ENCODE measurements at regions not wholly inside any gene's neighbourhood (a gene's known extent, or its start where the extent isn't known, plus 50 kb on each side); places are given as distances from the start of the nearest gene placed in this dataset.
"Not testable (repeated sequence)": the region's sequence is repeated elsewhere in the genome, so short reads cannot be mapped to it uniquely, and the experiment has no call there.

DNA sequence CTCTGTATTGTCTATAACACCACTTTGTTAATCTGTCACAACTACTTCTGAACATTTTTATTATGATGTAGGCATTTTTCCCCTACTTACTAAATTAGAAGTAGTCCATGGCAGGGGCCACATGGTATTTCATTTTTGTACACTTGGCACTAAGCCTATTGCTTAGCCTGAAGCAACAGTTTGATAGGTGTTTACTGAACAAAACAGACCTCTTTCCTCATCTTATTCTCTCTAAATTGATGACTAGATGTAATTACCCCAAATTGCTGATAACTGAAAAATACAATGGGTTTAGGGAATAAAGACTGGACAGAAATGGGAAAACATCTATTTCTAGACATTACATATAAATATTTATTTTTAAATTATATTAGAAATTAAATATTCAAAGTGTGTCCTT is 633.8 kb downstream of the SLCO4C1 start:
- DNase-seq (ENCODE audit: low read depth, low spot score), result no peak

DNA sequence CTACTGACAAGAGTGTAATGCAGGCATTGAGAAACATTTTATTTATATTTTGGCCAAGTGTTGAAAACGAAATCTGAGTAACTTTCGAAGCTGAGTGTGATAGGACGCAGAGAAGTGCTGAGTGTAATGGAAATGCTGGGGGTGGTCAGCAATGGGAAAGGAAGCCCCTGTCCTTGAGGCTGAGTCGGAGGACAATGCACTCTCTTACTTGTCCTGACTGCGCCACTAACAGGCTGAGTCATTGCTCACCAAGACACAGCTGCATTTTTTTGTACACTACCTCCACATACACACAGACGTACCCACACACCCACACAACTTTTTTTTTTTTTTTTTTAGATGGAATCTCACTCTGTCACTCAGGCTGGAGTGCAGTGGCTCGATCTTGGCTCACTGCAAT is 637.7 kb downstream of the SLCO4C1 start:
- no peak for DNase-seq (ENCODE audit: low read depth, low spot score)

DNA sequence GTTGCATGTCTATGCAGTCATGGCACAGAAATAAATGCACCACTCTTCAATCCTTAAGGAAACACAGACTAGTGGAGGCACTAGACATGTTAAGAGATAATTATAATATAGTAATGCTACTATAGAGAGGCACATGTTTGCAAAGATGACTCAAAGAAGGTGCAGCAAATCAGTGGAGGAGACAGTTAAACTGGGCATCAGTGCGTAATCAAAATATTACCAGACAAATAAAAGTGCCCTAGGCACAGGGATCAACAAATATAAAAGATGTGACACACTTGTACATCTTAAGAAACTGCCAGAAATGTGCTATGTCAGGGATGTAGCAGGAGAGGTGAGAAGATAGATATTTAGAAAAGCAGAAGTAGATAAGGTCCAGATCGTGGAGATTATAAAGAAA is 642.1 kb downstream of the SLCO4C1 start:
- no peak for DNase-seq (ENCODE audit: low read depth, low spot score)

DNA sequence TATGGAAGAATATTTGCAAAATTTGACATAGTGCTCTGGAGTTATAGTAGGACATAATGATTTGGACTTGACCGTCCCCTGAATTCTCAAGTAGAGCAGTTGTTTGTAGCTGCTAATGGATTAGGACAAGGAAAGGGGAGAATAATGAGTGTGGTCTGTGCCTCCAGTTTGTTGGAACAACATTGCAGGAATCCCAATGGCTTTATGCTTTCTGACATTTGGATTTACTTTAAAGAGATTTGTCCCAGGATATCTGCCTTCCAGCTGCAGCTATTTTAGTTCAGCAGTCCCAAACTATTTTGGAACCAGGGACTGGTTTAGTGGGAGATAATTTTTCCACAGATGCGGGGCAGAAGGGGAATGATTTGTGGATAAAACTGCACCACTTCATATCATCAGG is 648.2 kb downstream of the SLCO4C1 start:
- no peak for DNase-seq (ENCODE audit: low read depth, low spot score)

DNA sequence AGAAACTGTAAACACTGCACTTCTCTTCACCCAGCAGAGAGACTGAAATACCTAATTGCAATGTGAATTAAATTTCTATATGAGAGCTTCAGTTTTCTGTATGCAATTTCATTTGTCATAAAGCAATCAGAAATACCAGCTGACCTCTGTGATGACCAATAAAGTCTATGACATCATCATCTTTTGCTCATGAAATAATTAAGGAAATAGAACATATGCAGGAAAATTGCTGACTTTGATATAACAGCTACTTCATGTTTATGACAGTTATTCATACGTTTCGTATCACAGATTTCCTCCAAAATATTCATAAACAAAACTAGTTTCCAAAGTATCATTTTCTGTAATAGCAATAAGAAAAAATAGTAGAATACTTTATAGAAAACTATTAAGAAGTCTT is 652.3 kb downstream of the SLCO4C1 start:
- DNase-seq (ENCODE audit: low read depth, low spot score), result no peak

DNA sequence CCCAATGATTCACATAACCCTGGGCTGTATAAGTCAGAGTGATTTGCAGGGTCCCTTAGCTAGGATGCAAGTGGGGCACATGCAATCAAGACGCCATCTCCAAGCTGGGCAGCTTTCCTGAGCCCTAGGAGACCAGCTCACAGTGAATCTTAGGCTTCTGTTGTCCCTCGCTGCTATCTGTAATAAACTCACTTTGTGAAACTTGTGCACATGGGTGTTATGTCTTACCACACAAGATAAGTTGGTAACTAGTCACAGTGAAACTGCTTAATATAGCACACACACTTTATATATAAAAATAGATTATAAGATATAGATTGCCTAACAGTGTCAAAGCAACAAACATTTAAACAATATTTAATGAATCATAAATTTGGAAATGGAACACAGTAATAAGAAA is 658.5 kb downstream of the SLCO4C1 start:
- no peak for DNase-seq (ENCODE audit: low read depth, low spot score)

DNA sequence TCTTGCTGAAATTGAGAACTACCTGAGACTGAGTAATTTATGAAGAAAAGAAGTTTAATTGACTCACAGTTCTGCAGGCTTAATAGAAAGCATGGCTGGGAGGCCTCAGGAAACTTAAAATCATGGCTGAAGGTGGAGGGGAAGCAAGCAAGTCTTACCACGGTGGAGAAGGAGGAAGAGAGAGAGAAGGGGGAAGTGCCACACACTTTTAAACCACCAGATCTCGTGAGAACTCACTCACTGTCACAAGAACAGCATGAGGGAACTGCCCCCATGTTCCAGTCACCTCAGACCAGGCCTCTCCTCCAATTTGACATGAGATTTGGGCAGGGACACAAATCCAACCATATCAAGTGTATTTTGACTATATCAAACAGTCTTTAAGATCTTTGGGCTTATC is 668.3 kb downstream of the SLCO4C1 start:
- DNase-seq (ENCODE audit: low read depth, low spot score), result not testable (repeated sequence)

DNA sequence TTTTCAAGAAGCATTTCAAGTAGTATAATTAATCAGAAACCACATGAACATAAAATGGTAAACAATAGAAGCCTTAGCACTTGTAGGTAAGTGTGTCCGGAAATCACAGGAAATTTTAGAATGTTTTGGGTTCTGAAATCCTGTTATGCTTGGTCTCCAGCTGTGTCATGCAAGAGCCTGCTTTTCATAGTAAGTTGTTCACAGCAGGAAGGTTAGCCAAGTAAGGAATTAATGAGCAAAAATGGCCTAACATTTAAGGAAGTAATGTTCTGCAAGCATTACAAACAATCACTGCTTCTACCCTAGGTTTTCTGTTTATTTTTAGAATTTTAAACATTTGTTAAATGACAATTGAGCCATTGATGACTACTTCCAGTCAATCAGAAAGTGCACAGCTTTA is 669.5 kb downstream of the SLCO4C1 start:
- DNase-seq (ENCODE audit: low read depth, low spot score), result no peak

DNA sequence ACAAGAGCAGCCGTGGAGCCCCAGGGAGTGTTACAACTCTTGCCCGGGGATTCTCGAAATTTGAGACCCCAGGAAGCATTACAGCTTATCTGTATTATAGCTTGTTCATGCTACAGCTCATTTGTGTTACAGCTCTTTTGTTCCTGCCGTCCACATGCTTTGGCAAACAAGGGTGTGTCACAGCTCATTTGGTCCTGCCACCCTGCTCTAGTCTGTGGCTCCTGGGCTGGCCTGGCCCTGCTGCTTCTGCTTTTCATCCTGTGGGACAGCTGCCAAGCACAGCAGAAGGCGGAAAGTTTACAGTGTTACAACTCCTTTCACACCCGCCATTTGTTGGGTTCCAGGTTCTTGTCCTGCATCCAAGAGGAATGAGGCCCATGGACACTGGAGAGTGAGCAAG is 685.0 kb downstream of the SLCO4C1 start:
- no peak for DNase-seq (ENCODE audit: low read depth, low spot score)

DNA sequence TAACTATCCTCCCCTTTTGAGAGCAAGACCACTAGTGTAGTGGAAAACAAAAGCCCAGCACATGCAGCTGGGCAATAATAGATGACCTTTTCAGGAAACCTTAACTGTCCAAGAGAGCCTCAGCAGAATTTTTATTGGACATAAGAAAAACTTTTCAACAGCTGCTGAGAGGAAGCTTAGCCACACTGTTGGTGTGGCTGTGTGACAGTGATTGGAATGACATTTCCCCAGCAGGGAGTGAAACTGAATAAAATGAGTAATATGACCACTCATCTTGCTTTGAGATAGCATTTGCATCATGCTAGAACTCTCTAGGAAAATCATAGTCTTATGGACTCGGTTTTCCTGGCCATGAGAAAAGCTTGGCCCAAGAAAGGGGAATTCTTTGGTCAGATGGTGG is 687.8 kb downstream of the SLCO4C1 start:
- no peak for DNase-seq (ENCODE audit: low read depth, low spot score)

DNA sequence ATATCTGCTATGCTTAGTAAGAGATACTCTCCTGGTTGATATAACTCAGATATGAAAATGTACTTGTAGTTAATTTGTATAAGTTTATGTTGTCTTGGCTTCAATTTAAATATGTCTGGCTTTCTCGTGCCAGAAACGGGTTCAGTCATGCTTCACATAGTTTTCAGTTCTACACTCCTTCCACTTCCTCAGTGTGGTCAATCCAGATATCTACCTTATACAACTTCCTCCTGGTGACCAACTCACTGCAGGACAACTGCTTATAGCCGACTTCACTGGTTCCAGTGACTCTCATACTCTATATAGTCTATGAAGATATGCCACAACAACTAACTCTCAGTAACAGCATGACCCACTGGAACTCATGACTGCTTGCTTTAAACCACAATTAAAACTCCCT is 690.4 kb downstream of the SLCO4C1 start:
- DNase-seq (ENCODE audit: low read depth, low spot score), result no peak

DNA sequence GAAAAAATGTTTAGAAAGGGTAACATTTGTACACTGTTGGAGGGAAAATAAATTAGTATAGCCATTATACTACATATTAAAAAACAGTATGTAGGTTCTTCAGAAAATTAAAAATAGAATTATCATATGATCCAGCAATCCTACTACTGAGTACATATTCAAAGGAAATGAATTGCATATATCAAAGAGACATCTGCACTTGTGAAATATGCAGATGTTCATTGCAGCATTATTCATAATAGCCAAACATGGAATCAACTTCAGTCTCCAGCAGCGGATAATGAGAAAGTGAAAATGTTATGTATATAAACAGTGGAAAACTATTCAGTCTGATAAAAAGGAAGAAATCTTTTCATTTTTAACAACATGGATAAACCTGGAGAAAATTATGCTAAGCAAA is 695.5 kb downstream of the SLCO4C1 start:
- DNase-seq (ENCODE audit: low read depth, low spot score), result no peak

DNA sequence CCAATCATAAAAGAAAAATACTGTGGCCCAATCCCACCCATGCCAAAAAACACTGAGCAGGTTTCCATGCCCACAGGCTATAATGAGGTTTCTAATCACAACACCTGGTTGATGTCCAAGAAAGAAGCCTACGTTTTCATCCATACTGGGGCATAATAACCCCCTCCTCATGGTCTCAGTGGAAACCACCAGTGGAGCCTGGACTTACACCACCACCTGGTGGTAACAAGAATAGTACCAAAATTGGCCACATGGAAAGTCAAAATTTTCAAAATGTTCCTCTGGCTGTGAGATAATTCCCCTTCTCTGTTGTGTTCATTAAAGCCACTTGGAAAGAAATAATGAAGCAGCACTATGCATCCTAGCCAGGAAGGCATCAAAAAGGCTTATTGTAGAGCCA is 687.3 kb upstream of the ST8SIA4 start:
- no peak for DNase-seq (ENCODE audit: low read depth, low spot score)

DNA sequence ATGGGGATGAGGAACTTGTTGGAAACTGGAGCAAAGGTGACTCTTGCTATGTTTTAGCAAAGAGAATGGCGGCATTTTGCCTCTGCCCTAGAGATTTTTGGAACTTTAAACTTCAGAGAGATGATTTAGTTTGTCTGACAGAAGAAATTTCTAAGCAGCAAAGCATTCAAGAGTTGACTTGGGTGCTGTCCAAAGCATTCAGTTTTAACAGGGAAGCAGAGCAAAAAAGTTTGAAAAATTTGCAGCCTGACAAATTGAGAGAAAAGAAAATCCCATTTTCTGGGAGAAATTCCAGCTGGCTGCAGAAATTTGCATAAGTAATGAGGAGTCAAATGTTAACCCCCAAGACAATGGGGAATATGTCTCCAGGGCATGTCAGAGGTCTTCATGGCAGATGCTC is 682.3 kb upstream of the ST8SIA4 start:
- DNase-seq (ENCODE audit: low read depth, low spot score), result no peak

DNA sequence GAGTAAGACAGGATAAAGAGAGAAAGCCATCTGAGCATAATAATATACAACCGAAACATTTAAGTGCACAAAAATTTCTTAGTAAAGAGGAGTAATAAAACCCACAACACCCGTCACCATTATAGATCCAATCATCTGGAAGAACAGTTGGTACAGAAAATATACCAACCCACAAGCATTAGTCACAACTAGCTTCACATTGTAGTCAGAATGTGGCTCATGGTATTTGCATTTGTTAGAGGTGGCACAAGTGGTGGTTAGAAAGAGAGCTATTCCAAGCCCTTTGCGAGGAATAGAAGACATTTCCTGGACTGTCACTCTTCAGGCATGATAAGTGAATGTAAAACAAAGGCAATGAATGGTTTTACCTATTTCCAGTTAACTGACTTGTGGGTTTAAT is 677.5 kb upstream of the ST8SIA4 start:
- DNase-seq (ENCODE audit: low read depth, low spot score), result no peak

DNA sequence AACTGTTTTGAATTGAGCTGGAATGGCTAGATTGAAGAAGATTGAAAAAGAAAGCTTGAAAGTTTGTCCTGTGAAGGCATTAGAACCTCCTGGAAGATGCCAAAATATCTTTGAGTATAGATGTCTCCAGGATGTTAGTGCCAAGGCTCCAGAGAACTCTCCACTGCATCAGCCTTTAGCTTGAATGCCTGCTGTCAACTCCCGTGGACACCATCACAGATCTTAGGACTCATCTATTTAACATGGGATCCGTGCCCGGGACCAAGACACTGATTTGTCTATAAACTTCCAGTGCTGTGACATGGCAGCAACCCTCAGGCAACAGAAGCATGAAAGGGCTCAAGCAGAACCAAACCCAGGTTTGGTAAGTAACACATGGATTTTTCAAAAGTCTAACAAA is 670.9 kb upstream of the ST8SIA4 start:
- DNase-seq (ENCODE audit: low read depth, low spot score), result no peak

DNA sequence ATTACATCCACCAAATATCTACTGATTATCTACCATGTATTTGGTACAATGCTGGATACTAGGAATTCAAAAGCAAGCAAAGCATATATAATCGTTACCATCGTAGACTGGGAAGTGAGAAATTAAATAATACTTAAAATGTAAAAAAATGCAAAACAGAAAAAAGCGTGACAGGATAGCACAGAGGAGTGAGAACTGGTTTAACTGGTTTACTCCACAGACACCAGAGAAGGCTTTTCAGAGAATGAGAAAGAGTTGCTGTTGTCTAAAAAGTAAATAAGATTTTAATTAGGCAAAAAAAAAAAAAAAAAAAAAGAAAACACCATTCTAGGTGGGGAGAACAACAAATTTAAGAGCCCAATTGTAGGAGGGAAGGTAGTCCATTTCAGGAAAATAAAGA is 657.9 kb upstream of the ST8SIA4 start:
- DNase-seq (ENCODE audit: low read depth, low spot score), result no peak

DNA sequence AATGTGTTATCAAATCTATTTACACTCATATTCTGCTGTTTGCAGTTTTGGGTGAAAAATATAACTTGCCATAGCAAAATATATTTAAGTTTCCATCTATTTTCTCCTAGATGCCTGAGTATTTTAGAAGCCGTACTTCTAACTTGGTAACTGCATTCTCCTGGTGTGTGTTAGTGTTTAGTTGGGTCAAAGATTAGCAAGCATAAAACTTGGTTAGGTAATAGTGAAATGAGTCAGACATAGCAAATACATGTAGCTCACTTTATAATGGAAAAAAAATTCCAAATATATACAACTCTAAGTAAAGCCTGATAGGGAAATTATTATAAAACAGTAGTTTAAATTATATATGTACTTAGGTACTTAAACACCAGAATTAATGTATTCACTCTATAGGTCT is 640.7 kb upstream of the ST8SIA4 start:
- DNase-seq (ENCODE audit: low read depth, low spot score), result no peak

DNA sequence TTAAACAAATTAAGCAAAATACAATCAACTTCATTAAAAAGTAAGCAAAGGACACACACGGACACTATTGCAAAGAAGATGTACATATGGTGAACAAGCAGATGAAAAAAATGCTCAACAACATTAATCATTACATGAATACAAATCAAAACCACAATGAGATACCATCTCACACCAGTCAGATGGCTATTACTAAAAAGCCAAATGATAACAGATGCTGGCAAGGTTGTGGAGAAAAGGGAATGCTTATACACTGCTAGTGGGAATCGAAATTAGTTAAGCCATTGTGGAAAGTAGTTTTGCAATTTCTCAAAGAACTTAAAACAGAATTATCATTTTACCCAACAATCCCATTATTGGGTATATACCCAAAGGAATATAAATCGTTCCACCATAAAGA is 636.2 kb upstream of the ST8SIA4 start:
- no peak for DNase-seq (ENCODE audit: low read depth, low spot score)

DNA sequence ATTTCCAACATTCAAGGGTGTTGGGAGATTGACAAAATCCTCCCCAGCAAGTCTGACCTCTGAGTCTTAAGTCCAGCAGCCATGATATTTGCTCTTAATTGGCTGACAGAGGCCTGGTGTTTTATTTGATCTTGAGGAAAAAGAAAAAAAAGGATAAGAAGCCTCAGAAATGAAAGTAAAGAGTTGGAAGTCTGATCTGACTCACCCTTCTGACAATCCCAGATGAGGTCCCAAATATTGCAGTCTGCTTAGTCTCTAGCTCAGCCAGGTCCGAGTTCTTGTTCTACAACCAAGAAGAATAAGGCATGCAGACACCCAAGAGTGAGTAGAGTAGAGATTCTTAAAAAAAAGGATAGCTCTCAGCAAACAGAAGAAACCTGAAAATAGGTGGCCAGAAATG is 632.5 kb upstream of the ST8SIA4 start:
- DNase-seq (ENCODE audit: low read depth, low spot score), result no peak

DNA sequence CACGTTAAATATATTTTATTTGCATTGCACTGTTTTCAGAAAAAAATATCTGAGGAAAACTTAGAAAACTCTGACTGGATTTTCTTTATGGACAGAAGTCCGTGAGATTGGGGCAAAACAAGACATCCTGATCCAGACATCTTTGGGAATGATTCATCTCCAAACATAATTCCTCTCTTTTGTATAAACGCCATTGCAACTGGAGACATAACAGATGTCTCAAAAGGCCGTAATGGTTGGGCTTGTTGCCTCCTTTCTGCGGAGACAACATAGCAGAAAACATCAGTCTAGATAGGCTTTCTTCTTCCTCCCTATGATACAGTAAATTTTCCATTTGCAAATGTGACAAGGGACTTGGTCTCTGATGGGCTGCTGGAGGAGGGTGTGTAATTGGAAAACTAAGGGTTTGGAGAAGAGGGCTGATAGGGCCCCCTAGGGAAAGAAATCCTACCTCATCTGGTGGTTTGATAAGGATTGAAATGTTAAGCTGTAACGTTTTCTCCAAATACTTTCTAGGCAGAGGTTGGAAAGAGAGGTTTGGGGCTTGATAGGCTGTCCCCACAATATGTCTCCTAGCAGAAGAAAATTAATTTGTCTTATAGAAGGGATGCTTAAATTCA is 631.5 kb upstream of the ST8SIA4 start:
- no peak for DNase-seq (ENCODE audit: low read depth, low spot score)

DNA sequence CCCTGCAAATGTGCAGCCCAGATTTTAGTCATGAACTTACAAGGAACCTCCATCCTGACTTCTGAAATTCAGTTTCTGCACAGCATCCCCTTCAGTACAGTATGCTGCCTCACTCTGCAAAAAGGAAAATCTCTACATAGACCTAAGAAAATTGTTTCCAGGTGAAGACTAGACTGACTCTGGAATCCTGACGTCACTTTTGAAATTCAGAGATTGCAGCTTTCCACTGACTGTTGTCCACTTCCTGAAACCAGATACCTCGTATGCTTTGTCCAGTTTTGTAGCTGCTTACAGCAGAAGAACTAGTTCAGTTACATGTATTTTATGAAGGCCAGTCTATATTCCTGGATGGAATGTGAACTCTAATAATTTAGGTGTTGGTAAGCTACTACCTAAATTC is 629.3 kb upstream of the ST8SIA4 start:
- no peak for DNase-seq (ENCODE audit: low read depth, low spot score)

DNA sequence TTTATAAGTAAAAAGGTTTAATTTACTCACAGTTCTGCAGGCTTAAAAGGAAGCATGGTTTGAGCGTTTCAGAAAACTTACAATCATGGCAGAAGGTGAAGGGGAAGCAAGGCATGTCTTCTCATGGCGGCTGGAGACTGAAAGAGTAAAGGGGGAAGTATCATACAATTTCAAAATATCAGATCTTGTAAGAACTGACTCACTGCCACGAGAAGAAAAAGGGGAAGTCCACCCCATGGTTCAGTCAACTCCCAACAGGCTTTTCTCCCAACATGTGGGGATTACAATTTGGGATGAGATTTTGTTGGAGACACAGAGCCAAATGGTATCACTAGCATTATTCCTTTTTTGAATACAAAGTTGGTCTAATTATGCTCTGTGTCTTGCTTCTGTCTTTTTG is 627.9 kb upstream of the ST8SIA4 start:
- DNase-seq (ENCODE audit: low read depth, low spot score), result no peak

DNA sequence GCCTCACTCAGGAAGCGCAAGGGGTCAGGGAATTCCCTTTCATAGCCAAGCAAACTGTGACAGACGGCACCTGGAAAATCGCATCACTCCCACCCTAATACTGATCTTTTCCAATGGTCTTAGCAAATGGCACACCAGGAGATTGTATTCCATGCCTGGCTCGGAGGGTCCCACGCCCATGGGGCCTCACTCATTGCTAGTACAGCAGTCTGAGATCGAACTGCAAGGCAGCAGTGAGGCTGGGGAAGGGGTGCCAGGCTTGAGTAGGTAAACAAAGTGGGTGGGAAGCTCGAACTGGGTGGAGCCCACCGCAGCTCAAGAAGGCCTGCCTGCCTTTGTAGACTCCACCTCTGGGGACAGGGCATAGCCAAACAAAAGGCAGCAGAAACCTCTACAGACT is 626.0 kb upstream of the ST8SIA4 start:
- not testable (repeated sequence) for DNase-seq (ENCODE audit: low read depth, low spot score)

DNA sequence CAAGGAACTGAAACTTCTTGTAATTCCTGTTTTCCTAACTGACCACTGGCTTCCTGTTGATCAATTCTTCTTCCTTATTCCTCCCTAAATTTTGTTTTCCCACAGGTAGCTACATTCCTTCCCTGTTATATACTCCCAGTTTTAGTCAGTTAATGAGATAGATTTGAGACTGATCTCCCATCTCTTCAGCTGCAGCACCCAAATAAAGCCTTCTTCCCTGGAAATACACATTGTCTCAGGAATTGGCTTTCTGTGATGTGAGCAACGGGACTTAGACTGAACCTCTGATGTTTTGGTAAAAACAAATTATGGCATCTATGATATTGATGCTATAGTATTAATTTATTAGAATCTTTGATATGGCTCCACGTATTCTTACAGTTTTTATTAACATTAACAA is 617.3 kb upstream of the ST8SIA4 start:
- DNase-seq (ENCODE audit: low read depth, low spot score), result no peak

All from brain pericyte (primary cell).